HEK293T (cell line): ENCODE measurements at regions not wholly inside any gene's neighbourhood (a gene's known extent, or its start where the extent isn't known, plus 50 kb on each side); places are given as distances from the start of the nearest gene placed in this dataset.

Experiments
- FOXA1 ChIP-seq: fragments of 450-650 bp; IDR thresholded peaks from 2 replicates; pipeline ENCODE4 v1.6.1; 2016; ENCODE audit warnings: mild to moderate bottlenecking
- FOXK2 ChIP-seq: fragments of 450-650 bp; IDR thresholded peaks from 2 replicates; pipeline ENCODE4 v1.6.1; 2016; ENCODE audit warnings: mild to moderate bottlenecking
- FOXM1 ChIP-seq: fragments of 450-650 bp; IDR thresholded peaks from 2 replicates; pipeline ENCODE4 v1.6.1; 2017; ENCODE audit warnings: mild to moderate bottlenecking, borderline replicate concordance
- L3MBTL2 ChIP-seq: fragments of 450-650 bp; conservative IDR thresholded peaks from 2 replicates; pipeline ENCODE4 v1.6.1; 2016; ENCODE audit warnings: mild to moderate bottlenecking
- LEF1 ChIP-seq: fragments of 450-650 bp; IDR thresholded peaks from 2 replicates; pipeline ENCODE4 v1.6.1; 2017; ENCODE audit warnings: mild to moderate bottlenecking, borderline replicate concordance
- NFRKB ChIP-seq: fragments of 450-650 bp; IDR thresholded peaks from 2 replicates; pipeline ENCODE4 v1.6.1; 2016; ENCODE audit warnings: mild to moderate bottlenecking, moderate library complexity
- PKNOX1 ChIP-seq: fragments of 450-650 bp; IDR thresholded peaks from 2 replicates; pipeline ENCODE4 v1.6.1; 2016
- SP1 ChIP-seq: fragments of 450-650 bp; IDR thresholded peaks from 2 replicates; pipeline ENCODE4 v1.6.1; 2017
- SUZ12 ChIP-seq: fragments of 450-650 bp; IDR thresholded peaks from 2 replicates; pipeline ENCODE4 v1.6.1; 2016; ENCODE audit warnings: mild to moderate bottlenecking
- ZNF384 ChIP-seq: fragments of 450-650 bp; IDR thresholded peaks from 2 replicates; pipeline ENCODE4 v1.6.1; 2016

DNA sequence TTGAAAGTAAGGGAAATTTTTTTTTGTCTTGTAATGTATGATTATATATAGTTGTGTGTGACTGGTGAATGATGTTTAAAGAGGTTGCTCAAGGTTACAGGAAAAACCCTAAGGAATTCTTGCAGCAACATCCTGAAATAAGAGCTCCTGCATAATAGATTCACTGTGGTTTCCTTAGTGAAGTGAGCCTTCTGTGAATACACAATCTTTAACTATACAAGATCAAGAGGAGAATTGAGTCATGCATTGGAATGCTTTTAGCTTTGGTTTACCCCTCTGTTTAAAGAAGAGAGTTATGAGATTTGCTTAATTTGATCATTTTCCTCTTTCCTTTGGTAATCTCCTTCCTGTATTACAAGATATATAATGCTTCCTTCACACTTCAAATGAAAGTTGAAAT is 141.6 kb upstream of the EYA4 start:
- no peak for TF ChIP-seq PKNOX1
- no peak for TF ChIP-seq ZNF384
- no peak for TF ChIP-seq LEF1
- no peak for TF ChIP-seq FOXA1
- TF ChIP-seq FOXK2 = no peak
- no peak for TF ChIP-seq FOXM1
- TF ChIP-seq SP1 = no peak
- TF ChIP-seq NFRKB = no peak
- TF ChIP-seq L3MBTL2 = no peak
- TF ChIP-seq SUZ12 = no peak
